HL-60 (cell line): ENCODE measurements at regions not wholly inside any gene's neighbourhood (a gene's known extent, or its start where the extent isn't known, plus 50 kb on each side); places are given as distances from the start of the nearest gene placed in this dataset.

Experiments
- DNase-seq, 2 experiments: peaks; one replicate each; pipeline ENCODE4 v3.0.0-alpha.2; 2010 to 2020; ENCODE audit warnings: low read depth in 1 of 2, low spot score in 1 of 2
- H3K27ac ChIP-seq: fragments of 250-450 bp; sonication (Bioruptor Pico); replicated peaks from 2 replicates; pipeline ENCODE4 v1.5.1; 2020; ENCODE audit warnings: mild to moderate bottlenecking, moderate library complexity
- H3K27me3 ChIP-seq: fragments of 250-450 bp; sonication (Bioruptor Pico); 2 replicates; pipeline ENCODE4 v1.5.1; 2021; ENCODE audit warnings: mild to moderate bottlenecking, moderate library complexity; ENCODE audit not compliant: insufficient read depth, poor library complexity, severe bottlenecking
- H3K4me3 ChIP-seq: replicated peaks from 2 replicates; pipeline ENCODE4 v1.5.1; 2011; ENCODE audit warnings: mild to moderate bottlenecking, control low read depth, low read length; ENCODE audit not compliant: insufficient read depth
- GABPA ChIP-seq: IDR thresholded peaks from 2 replicates; pipeline ENCODE4 v1.6.1; 2012; ENCODE audit warnings: low read depth
- POLR2AphosphoS5 ChIP-seq: IDR thresholded peaks from 2 replicates; pipeline ENCODE4 v1.6.1; 2012; ENCODE audit warnings: low read depth
- SPI1 ChIP-seq: IDR thresholded peaks from 2 replicates; pipeline ENCODE4 v1.6.1; 2012; ENCODE audit warnings: low read depth, mild to moderate bottlenecking, borderline replicate concordance
- TF ChIP-seq, protein P1 (sequence below): IDR thresholded peaks from one replicate; pipeline ENCODE4 v1.5.1; 2011; ENCODE audit warnings: low read length, control low read depth, inconsistent platforms; ENCODE audit not compliant: insufficient read depth
- TF ChIP-seq, protein P2 (sequence below): IDR thresholded peaks from 2 replicates; pipeline ENCODE4 v1.6.1; 2012; ENCODE audit warnings: low read depth; ENCODE audit not compliant: insufficient replicate concordance

DNA sequence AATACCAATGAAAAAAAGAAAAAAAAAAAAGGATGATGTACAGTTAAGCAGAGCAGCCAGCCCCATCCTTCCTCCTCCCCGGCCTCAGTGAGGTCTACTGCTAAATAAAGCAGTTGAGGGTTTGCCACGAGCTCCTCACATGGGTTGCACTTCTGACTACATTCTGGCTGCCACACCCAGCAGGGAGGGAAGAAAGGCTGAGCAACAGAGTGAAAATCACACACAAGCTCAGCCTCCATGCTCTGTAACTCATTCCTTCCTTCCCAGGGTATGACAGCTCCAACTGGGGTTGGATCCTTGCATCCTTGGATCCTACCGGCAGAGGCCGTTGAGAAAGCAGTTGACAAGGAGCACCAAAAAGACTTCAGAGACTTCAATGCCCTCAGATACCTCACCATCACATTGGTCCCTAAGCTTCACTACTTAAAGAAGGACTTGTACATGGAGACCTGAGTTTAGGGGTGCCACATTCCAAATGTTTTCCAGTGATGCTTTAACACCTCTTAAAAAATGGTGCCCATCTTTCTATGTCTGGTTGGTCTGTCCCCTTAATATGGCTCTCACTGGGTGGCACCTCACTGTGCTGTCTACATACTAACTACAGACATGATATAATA is 52.9 kb upstream of the PIK3CG start:
- no peaks in the 10 kb centered on the region for H3K27me3 ChIP-seq
- no peak for DNase-seq
- TF ChIP-seq, protein P1, sequence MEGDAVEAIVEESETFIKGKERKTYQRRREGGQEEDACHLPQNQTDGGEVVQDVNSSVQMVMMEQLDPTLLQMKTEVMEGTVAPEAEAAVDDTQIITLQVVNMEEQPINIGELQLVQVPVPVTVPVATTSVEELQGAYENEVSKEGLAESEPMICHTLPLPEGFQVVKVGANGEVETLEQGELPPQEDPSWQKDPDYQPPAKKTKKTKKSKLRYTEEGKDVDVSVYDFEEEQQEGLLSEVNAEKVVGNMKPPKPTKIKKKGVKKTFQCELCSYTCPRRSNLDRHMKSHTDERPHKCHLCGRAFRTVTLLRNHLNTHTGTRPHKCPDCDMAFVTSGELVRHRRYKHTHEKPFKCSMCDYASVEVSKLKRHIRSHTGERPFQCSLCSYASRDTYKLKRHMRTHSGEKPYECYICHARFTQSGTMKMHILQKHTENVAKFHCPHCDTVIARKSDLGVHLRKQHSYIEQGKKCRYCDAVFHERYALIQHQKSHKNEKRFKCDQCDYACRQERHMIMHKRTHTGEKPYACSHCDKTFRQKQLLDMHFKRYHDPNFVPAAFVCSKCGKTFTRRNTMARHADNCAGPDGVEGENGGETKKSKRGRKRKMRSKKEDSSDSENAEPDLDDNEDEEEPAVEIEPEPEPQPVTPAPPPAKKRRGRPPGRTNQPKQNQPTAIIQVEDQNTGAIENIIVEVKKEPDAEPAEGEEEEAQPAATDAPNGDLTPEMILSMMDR, result no peak
- TF ChIP-seq GABPA (no peak), POLR2AphosphoS5 (no peak), SPI1 (no peak)
- TF ChIP-seq, protein P2, sequence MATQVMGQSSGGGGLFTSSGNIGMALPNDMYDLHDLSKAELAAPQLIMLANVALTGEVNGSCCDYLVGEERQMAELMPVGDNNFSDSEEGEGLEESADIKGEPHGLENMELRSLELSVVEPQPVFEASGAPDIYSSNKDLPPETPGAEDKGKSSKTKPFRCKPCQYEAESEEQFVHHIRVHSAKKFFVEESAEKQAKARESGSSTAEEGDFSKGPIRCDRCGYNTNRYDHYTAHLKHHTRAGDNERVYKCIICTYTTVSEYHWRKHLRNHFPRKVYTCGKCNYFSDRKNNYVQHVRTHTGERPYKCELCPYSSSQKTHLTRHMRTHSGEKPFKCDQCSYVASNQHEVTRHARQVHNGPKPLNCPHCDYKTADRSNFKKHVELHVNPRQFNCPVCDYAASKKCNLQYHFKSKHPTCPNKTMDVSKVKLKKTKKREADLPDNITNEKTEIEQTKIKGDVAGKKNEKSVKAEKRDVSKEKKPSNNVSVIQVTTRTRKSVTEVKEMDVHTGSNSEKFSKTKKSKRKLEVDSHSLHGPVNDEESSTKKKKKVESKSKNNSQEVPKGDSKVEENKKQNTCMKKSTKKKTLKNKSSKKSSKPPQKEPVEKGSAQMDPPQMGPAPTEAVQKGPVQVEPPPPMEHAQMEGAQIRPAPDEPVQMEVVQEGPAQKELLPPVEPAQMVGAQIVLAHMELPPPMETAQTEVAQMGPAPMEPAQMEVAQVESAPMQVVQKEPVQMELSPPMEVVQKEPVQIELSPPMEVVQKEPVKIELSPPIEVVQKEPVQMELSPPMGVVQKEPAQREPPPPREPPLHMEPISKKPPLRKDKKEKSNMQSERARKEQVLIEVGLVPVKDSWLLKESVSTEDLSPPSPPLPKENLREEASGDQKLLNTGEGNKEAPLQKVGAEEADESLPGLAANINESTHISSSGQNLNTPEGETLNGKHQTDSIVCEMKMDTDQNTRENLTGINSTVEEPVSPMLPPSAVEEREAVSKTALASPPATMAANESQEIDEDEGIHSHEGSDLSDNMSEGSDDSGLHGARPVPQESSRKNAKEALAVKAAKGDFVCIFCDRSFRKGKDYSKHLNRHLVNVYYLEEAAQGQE, result no peak
- no peak overlapping the region for H3K4me3 ChIP-seq
- no peak overlapping the region for H3K27ac ChIP-seq

DNA sequence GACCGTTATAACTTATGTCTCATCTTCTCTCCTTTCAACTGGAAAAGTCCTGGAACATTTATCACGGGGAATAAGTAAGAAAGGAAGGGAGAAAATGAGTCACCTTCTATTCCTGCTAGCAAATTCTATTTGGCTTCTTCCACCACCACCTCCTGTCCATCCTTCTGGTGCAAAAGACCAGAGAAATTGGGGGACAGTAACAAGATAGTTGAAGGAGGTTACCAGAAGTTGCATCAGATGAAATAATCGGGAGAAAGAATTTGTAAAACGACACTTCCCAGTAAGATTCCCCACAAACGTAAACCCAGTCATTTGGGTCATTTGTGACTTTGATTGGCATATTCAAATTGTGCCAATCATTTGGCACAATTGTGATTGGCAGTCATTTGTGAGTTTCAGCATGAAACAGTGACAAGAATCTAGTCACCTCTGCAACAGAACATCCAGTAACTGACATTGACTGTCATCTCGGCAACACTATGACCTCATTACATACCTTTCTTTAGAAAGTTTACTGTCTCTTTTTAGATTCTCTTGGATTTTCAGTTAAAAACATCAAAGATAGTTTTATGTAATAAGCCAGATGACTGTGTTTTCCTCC is 51.3 kb upstream of the PIK3CG start:
- DNase-seq, result no peak
- Histone ChIP-seq H3K4me3 (no peak overlapping the region), H3K27ac (no peak overlapping the region), H3K27me3 (no peaks in the 10 kb centered on the region)
- TF ChIP-seq GABPA (no peak), POLR2AphosphoS5 (no peak), SPI1 (no peak)
- TF ChIP-seq, protein P1, result no peak
- TF ChIP-seq, protein P2, result no peak

DNA sequence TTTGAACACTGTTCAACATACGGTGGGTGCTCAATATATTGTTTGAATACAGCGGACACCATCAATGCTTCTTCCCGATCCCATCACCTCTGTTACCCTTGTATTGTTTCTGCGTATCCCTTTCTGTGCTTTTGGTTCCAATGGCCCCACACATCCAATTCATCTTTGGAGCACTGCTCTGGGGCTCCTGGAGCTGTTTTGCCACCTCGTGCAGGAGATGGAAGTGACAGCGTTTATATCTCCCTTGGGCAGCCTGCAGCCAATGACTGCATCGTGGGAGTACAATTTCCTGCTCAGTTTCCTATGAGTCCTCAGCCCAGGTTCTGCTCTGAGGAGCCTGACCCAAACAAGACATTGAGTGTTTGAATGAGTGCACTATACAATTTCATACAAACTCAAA is 50.2 kb upstream of the PIK3CG start:
- no peak for TF ChIP-seq SPI1
- TF ChIP-seq GABPA, result no peak
- DNase-seq, result no peak
- H3K27ac ChIP-seq, result no peak overlapping the region
- H3K27me3 ChIP-seq, result no peaks in the 10 kb centered on the region
- H3K4me3 ChIP-seq, result no peak overlapping the region
